ENCODE measurements at regions not wholly inside any gene's neighbourhood (a gene's known extent, or its start where the extent isn't known, plus 50 kb on each side); places are given as distances from the start of the nearest gene placed in this dataset.

DNA sequence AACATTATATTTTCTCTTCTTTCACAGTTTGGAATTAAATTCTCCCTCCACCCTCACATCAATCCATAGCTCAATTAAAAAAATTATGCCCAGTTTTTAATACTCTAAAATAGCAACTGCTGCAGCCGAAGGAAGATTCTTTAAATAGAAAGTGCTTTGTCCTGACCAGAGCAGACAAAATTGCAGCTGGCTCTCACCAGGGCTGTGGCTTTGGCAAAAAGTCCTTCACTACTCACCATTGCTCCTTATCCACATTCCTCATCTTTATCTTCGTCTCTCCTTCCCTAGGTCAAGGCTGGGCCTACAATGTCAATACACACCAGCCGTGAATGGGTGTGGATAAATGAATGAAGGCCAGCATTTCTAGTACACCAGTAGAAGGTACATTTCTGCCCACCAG is 107.9 kb upstream of the VGLL2 start:
- no peaks in the 10 kb centered on the region for H3K9me3 ChIP-seq (ENCODE audit: insufficient read depth, low read depth, low read length)
- no peak overlapping the region for H3K4me3 ChIP-seq (ENCODE audit: low read depth, low read length)
- no CpG with 5 or more reads among the region's 3 CpGs for WGBS (ENCODE audit: extremely low coverage, insufficient coverage, insufficient read length)
- no peak overlapping the region for H4K91ac ChIP-seq (ENCODE audit: low read depth, low read length)
- no peaks in the 10 kb centered on the region for H3K36me3 ChIP-seq (ENCODE audit: control insufficient read depth in 1 of 2, insufficient read depth in 2 of 2, low read length in 2 of 2)
- no peak overlapping the region for H2BK12ac ChIP-seq (ENCODE audit: low read length)
- no peak overlapping the region for H4K12ac ChIP-seq (ENCODE audit: low read depth, low read length)
- no peak overlapping the region for H4K8ac ChIP-seq (ENCODE audit: low read depth, low read length)
- no peak overlapping the region for H3K9ac ChIP-seq (ENCODE audit: low read length)
- no peak overlapping the region for H3K14ac ChIP-seq (ENCODE audit: low read length)
- no peaks in the 10 kb centered on the region for H3K4me1 ChIP-seq (ENCODE audit: control insufficient read depth in 1 of 2, insufficient read depth in 2 of 2, low read length in 2 of 2)
- no peak overlapping the region for H2AK5ac ChIP-seq (ENCODE audit: low read length)
- H2AFZ ChIP-seq (ENCODE audit: insufficient read depth, low read length, poor library complexity) = no peak overlapping the region
- H3K18ac ChIP-seq (ENCODE audit: low read length) = no peak overlapping the region
- H3K27ac ChIP-seq (ENCODE audit: low read depth, low read length) = no peak overlapping the region
- H2BK5ac ChIP-seq (ENCODE audit: low read depth, low read length, poor library complexity) = no peak overlapping the region
- H3K4ac ChIP-seq (ENCODE audit: low read depth, low read length) = no peak overlapping the region
- H2BK120ac ChIP-seq (ENCODE audit: insufficient read depth, low read length, poor library complexity) = no peak overlapping the region
- no peaks in the 10 kb centered on the region for H3K79me1 ChIP-seq (ENCODE audit: low read length)
- H3K4me2 ChIP-seq (ENCODE audit: low read length) = no peak overlapping the region
- no peak for DNase-seq
- H3K79me2 ChIP-seq (ENCODE audit: control insufficient read depth, insufficient read depth, low read length, poor library complexity) = no peaks in the 10 kb centered on the region
- H3K27me3 ChIP-seq (ENCODE audit: insufficient read depth, low read length) = no peaks in the 10 kb centered on the region
- H3K23ac ChIP-seq (ENCODE audit: low read length) = no peak overlapping the region

DNA sequence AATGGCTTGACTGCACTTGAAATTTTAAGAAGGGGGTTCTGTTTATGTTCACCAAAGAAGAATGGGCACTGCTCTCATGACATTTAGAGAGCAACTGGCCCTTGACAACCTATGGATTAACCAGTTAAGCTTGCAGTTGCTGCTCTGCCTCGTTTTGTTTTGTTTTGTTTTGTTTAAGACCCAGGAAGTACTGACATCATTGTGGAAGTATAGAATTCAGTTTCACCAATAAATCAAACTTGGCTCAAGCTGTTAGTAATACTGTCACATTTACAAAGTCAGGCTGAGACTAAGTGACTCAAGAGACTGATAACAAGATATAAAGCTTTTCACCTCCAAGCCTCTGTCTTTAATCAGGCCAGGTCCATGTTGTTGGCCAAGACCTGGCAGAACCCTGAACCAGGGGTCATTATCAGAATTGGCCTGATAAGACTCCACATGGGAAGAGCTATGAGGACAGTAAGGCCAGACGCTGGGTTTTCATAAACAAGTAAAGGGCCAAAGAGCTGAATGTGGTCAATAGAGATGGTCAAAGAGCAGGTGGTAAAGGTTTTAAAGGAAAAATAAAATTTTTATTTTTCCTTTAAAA is 99.4 kb upstream of the VGLL2 start:
- no peak overlapping the region for H2BK5ac ChIP-seq (ENCODE audit: low read depth, low read length, poor library complexity)
- H2BK120ac ChIP-seq (ENCODE audit: insufficient read depth, low read length, poor library complexity) = no peak overlapping the region
- H3K27ac ChIP-seq (ENCODE audit: low read depth, low read length) = no peak overlapping the region
- no peak overlapping the region for H3K14ac ChIP-seq (ENCODE audit: low read length)
- no peak overlapping the region for H3K9ac ChIP-seq (ENCODE audit: low read length)
- H3K23ac ChIP-seq (ENCODE audit: low read length) = no peak overlapping the region
- H3K4me2 ChIP-seq (ENCODE audit: low read length) = no peak overlapping the region
- H3K9me3 ChIP-seq (ENCODE audit: insufficient read depth, low read depth, low read length) = no peaks in the 10 kb centered on the region
- no peak overlapping the region for H3K4me3 ChIP-seq (ENCODE audit: low read depth, low read length)
- H4K8ac ChIP-seq (ENCODE audit: low read depth, low read length) = no peak overlapping the region
- H2BK12ac ChIP-seq (ENCODE audit: low read length) = no peak overlapping the region
- no peaks in the 10 kb centered on the region for H3K79me2 ChIP-seq (ENCODE audit: control insufficient read depth, insufficient read depth, low read length, poor library complexity)
- H2AK5ac ChIP-seq (ENCODE audit: low read length) = no peak overlapping the region
- H4K91ac ChIP-seq (ENCODE audit: low read depth, low read length) = no peak overlapping the region
- H3K36me3 ChIP-seq (ENCODE audit: control insufficient read depth in 1 of 2, insufficient read depth in 2 of 2, low read length in 2 of 2) = no peaks in the 10 kb centered on the region
- no peak for DNase-seq
- no peak overlapping the region for H2AFZ ChIP-seq (ENCODE audit: insufficient read depth, low read length, poor library complexity)
- H3K18ac ChIP-seq (ENCODE audit: low read length) = no peak overlapping the region
- H4K12ac ChIP-seq (ENCODE audit: low read depth, low read length) = no peak overlapping the region
- no peaks in the 10 kb centered on the region for H3K79me1 ChIP-seq (ENCODE audit: low read length)
- H3K27me3 ChIP-seq (ENCODE audit: insufficient read depth, low read length) = no peaks in the 10 kb centered on the region
- no CpG with 5 or more reads among the region's 2 CpGs for WGBS (ENCODE audit: extremely low coverage, insufficient coverage, insufficient read length)
- no peak overlapping the region for H3K4ac ChIP-seq (ENCODE audit: low read depth, low read length)
- peaks cover 7% of the 10 kb centered on the region in 2 experiments for H3K4me1 ChIP-seq (ENCODE audit: control insufficient read depth in 1 of 2, insufficient read depth in 2 of 2, low read length in 2 of 2)

DNA sequence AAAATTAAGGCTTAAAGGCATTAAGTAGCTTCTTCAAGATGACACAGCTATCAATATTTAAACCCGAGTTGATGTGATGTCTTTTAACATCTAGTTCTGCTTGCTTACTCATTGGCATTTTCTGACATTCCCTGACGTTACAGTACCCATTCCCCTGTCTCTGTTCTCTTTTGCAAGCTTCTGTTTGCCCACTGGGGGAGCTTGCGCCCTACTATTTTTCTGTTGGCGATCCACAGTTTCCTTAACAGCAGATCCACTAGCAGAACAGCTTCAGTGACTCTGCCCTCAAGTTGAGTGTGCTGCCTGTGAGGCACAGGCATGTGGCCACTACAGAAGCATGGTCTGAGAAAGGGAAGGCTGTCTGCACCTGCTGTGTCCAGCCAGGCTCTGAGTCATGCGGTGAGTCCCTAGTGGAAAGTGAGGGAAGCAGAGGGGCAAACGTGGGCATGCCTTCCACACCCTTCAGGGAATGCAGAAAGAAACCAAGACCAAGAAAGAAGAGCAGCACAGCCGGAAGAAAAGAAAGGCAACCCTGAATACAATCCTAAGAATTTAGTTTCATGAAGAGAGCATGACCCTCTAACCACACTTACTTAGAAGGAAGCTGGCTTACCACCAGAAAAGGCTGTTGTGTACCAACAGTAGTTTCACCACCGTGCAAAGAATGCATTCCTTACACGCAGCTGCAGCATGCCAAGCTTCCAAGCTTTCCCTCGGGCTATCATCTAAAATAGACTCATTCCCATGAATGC is 97.7 kb upstream of the VGLL2 start:
- Histone ChIP-seq H3K18ac (ENCODE audit: low read length) (no peak overlapping the region), H3K4ac (ENCODE audit: low read depth, low read length) (no peak overlapping the region), H2BK12ac (ENCODE audit: low read length) (no peak overlapping the region), H3K14ac (ENCODE audit: low read length) (no peak overlapping the region), H3K9me3 (ENCODE audit: insufficient read depth, low read depth, low read length) (no peaks in the 10 kb centered on the region), H3K4me2 (ENCODE audit: low read length) (no peak overlapping the region), H3K4me3 (ENCODE audit: low read depth, low read length) (no peak overlapping the region), H2BK5ac (ENCODE audit: low read depth, low read length, poor library complexity) (no peak overlapping the region), H3K23ac (ENCODE audit: low read length) (no peak overlapping the region), H2BK120ac (ENCODE audit: insufficient read depth, low read length, poor library complexity) (no peak overlapping the region), H4K12ac (ENCODE audit: low read depth, low read length) (no peak overlapping the region), H3K36me3 (ENCODE audit: control insufficient read depth in 1 of 2, insufficient read depth in 2 of 2, low read length in 2 of 2) (no peaks in the 10 kb centered on the region), H2AK5ac (ENCODE audit: low read length) (no peak overlapping the region), H2AFZ (ENCODE audit: insufficient read depth, low read length, poor library complexity) (no peak overlapping the region), H4K91ac (ENCODE audit: low read depth, low read length) (no peak overlapping the region), H3K9ac (ENCODE audit: low read length) (no peak overlapping the region), H3K79me1 (ENCODE audit: low read length) (no peaks in the 10 kb centered on the region), H3K79me2 (ENCODE audit: control insufficient read depth, insufficient read depth, low read length, poor library complexity) (no peaks in the 10 kb centered on the region), H3K27ac (ENCODE audit: low read depth, low read length) (no peak overlapping the region), H3K27me3 (ENCODE audit: insufficient read depth, low read length) (no peaks in the 10 kb centered on the region), H4K8ac (ENCODE audit: low read depth, low read length) (no peak overlapping the region), H3K4me1 (ENCODE audit: control insufficient read depth in 1 of 2, insufficient read depth in 2 of 2, low read length in 2 of 2) (peaks cover 7% of the 10 kb centered on the region in 2 experiments)
- DNase-seq = peak; percentile 76 to 95
- no CpG with 5 or more reads among the region's 10 CpGs for WGBS (ENCODE audit: extremely low coverage, insufficient coverage, insufficient read length)

DNA sequence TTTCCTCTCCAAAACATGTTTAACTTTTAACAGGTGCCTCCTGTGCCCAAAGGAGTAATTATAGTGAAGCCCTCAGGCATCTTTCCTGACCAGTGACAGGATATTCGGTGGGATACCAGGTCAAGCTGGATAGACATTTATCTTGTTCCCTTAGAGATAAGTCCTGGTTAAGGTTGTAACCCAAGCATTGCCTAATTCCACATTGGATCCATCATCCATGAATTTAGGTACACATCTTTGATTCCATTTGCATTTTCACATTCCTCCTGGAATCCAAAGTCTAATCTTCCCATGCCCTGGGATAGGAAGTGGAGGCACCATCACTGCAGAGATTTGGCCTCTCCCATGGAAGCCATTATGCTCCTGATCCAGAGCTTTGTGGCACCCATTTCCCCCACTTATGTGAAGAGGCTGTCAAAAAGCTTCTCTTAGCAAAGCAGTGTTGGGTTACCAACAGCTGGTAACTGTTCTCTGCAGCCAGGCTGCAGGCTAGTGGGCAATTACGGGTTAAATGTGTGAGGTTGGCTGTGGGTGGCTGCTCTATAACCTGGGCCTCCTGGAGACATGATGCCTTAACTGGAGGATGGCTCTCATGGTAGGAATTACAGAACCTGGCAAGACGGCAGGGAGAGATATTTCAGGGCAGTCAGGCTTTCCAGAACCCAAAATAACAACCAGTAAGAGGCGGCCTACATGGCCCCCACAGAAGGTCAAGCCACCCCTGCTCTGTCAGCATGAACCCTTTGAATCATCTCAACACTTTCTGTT is 96.9 kb upstream of the VGLL2 start:
- Histone ChIP-seq H2AFZ (ENCODE audit: insufficient read depth, low read length, poor library complexity) (no peak overlapping the region), H4K12ac (ENCODE audit: low read depth, low read length) (no peak overlapping the region), H4K91ac (ENCODE audit: low read depth, low read length) (no peak overlapping the region), H3K14ac (ENCODE audit: low read length) (no peak overlapping the region), H3K79me1 (ENCODE audit: low read length) (no peaks in the 10 kb centered on the region), H3K23ac (ENCODE audit: low read length) (no peak overlapping the region), H3K27me3 (ENCODE audit: insufficient read depth, low read length) (no peaks in the 10 kb centered on the region), H3K9ac (ENCODE audit: low read length) (no peak overlapping the region), H2AK5ac (ENCODE audit: low read length) (no peak overlapping the region), H3K79me2 (ENCODE audit: control insufficient read depth, insufficient read depth, low read length, poor library complexity) (no peaks in the 10 kb centered on the region), H3K4me3 (ENCODE audit: low read depth, low read length) (no peak overlapping the region), H2BK120ac (ENCODE audit: insufficient read depth, low read length, poor library complexity) (no peak overlapping the region), H3K9me3 (ENCODE audit: insufficient read depth, low read depth, low read length) (no peaks in the 10 kb centered on the region), H3K4ac (ENCODE audit: low read depth, low read length) (no peak overlapping the region), H2BK12ac (ENCODE audit: low read length) (no peak overlapping the region), H3K4me2 (ENCODE audit: low read length) (no peak overlapping the region), H3K4me1 (ENCODE audit: control insufficient read depth in 1 of 2, insufficient read depth in 2 of 2, low read length in 2 of 2) (peaks cover 7% of the 10 kb centered on the region in 2 experiments), H2BK5ac (ENCODE audit: low read depth, low read length, poor library complexity) (no peak overlapping the region), H3K27ac (ENCODE audit: low read depth, low read length) (no peak overlapping the region), H3K18ac (ENCODE audit: low read length) (no peak overlapping the region), H4K8ac (ENCODE audit: low read depth, low read length) (no peak overlapping the region), H3K36me3 (ENCODE audit: control insufficient read depth in 1 of 2, insufficient read depth in 2 of 2, low read length in 2 of 2) (no peaks in the 10 kb centered on the region)
- no CpG with 5 or more reads among the region's 4 CpGs for WGBS (ENCODE audit: extremely low coverage, insufficient coverage, insufficient read length)
- DNase-seq = no peak

All from trophoblast cell (in vitro differentiated cells and primary cell).